SK-N-SH (cell line): ENCODE measurements at regions not wholly inside any gene's neighbourhood (a gene's known extent, or its start where the extent isn't known, plus 50 kb on each side); places are given as distances from the start of the nearest gene placed in this dataset.

Source experiments
- CTCF ChIA-PET: fragments of 300-600, 350-600 bp; formaldehyde crosslinking; extraction: SDS; loops from one replicate; lab custom pipeline; 2021; lab: Yijun Ruan, JAX
- POLR2A ChIA-PET: fragments of 350-600 bp; sonication (Branson Sonifier 250); formaldehyde crosslinking; extraction: SDS; loops from one replicate; lab custom pipeline; 2020; ENCODE audit warnings: antibody characterized with exemption, inconsistent platforms; lab: Yijun Ruan, JAX
- DNase-seq: peaks from one replicate; pipeline ENCODE4 v3.0.0; 2012
- H2AFZ ChIP-seq: fragments of 200-600 bp; sonication (generic); 2 replicates; pipeline ENCODE4 v1.8.1; 2016; ENCODE audit warnings: antibody characterized with exemption, mild to moderate bottlenecking, low read depth
- H3F3A ChIP-seq: fragments of 200-600 bp; sonication (generic); replicated peaks from 2 replicates; pipeline ENCODE3; 2016; ENCODE audit warnings: antibody characterized with exemption, mild to moderate bottlenecking; ENCODE audit not compliant: insufficient read depth
- H3K27ac ChIP-seq, 2 experiments: fragments of 200-500 bp in 1 of 2; fragments of 200-600 bp in 1 of 2; sonication (Bioruptor generic) in 1 of 2; sonication (generic), shearing (Covaris generic) in 1 of 2; 2 replicates each; pipeline versions ENCODE4 v1.5.1 to v1.6.1; 2014 to 2016; ENCODE audit warnings: low read depth in 2 of 2, inconsistent platforms in 1 of 2, low read length in 1 of 2, mild to moderate bottlenecking in 1 of 2, mixed read lengths in 1 of 2
- H3K27me3 ChIP-seq: fragments of 200-600 bp; sonication (generic), shearing (Covaris generic); 2 replicates; pipeline ENCODE4 v1.6.1; 2016; ENCODE audit warnings: mixed run types; ENCODE audit not compliant: insufficient read depth
- H3K36me3 ChIP-seq, 2 experiments: fragments of 200-500 bp in 1 of 2; fragments of 200-600 bp in 1 of 2; sonication (Bioruptor generic) in 1 of 2; sonication (generic) in 1 of 2; replicated peaks in 1 of 2; 2 replicates each; pipeline versions ENCODE3 to v1.5.1; 2014 to 2016; ENCODE audit warnings: low read length in 1 of 2, mild to moderate bottlenecking in 1 of 2; ENCODE audit not compliant: insufficient read depth in 2 of 2, control insufficient read depth in 1 of 2
- H3K4me1 ChIP-seq, 2 experiments: fragments of 200-500 bp in 1 of 2; fragments of 200-600 bp in 1 of 2; sonication (Bioruptor generic) in 1 of 2; sonication (generic), shearing (Covaris generic) in 1 of 2; 2 replicates each; pipeline versions ENCODE4 v1.5.1 to v1.6.1; 2014 to 2016; ENCODE audit warnings: low read depth in 1 of 2, low read length in 1 of 2, mixed run types in 1 of 2; ENCODE audit not compliant: insufficient read depth in 2 of 2, control insufficient read depth in 1 of 2
- H3K4me2 ChIP-seq: fragments of 200-600 bp; sonication (generic), shearing (Covaris generic); 2 replicates; pipeline ENCODE4 v1.6.1; 2017; ENCODE audit warnings: mixed run types
- H3K4me3 ChIP-seq, 2 experiments: fragments of 200-500 bp in 1 of 2; fragments of 200-600 bp in 1 of 2; sonication (Bioruptor generic) in 1 of 2; sonication (generic), shearing (Covaris generic) in 1 of 2; 2 replicates each; pipeline versions ENCODE4 v1.5.1 to v1.8.1; 2014 to 2016; ENCODE audit warnings: low read depth in 2 of 2, inconsistent platforms in 1 of 2, low read length in 1 of 2, mild to moderate bottlenecking in 1 of 2, mixed read lengths in 1 of 2, moderate library complexity in 1 of 2
- H3K79me2 ChIP-seq: fragments of 200-600 bp; sonication (generic); 2 replicates; pipeline ENCODE4 v1.8.1; 2017; ENCODE audit warnings: mild to moderate bottlenecking; ENCODE audit not compliant: insufficient read depth
- H3K9ac ChIP-seq: fragments of 200-600 bp; sonication (generic); 2 replicates; pipeline ENCODE4 v1.6.1; 2017; ENCODE audit warnings: mixed run types
- H3K9me2 ChIP-seq: fragments of 200-600 bp; sonication (generic); 2 replicates; pipeline ENCODE4 v1.6.1; 2017; ENCODE audit warnings: mixed run types
- H3K9me3 ChIP-seq: fragments of 200-600 bp; sonication (generic); 2 replicates; pipeline ENCODE4 v1.6.1; 2017; ENCODE audit warnings: mixed run types, mild to moderate bottlenecking, moderate library complexity
- H4K20me1 ChIP-seq: fragments of 200-600 bp; sonication (generic); 2 replicates; pipeline ENCODE4 v1.6.1; 2017; ENCODE audit warnings: mild to moderate bottlenecking, mixed run types; ENCODE audit not compliant: insufficient read depth
- CHD2 ChIP-seq: fragments of 150-350 bp; IDR thresholded peaks from 2 replicates; pipeline ENCODE4 v1.6.1; 2018; ENCODE audit warnings: low read length; ENCODE audit not compliant: partially characterized antibody
- ELF1 ChIP-seq: IDR thresholded peaks from 2 replicates; pipeline ENCODE4 v1.4.0; 2012
- EZH2phosphoT487 ChIP-seq: fragments of 200-600 bp; sonication (generic); IDR thresholded peaks from 2 replicates; pipeline ENCODE4 v1.6.1; 2017; ENCODE audit warnings: low read depth, mixed run types, mild to moderate bottlenecking, antibody characterized with exemption, moderate library complexity, borderline replicate concordance
- FOSL2 ChIP-seq: IDR thresholded peaks from 2 replicates; pipeline ENCODE4 v1.4.0; 2012; ENCODE audit warnings: low read depth, mild to moderate bottlenecking, moderate library complexity, borderline replicate concordance
- GATA2 ChIP-seq: sonication (generic); formaldehyde crosslinking; IDR thresholded peaks from 2 replicates; pipeline ENCODE4 v1.5.0; 2020; ENCODE audit warnings: mild to moderate bottlenecking, missing genetic modification reagents
- JUND ChIP-seq: IDR thresholded peaks from 2 replicates; pipeline ENCODE4 v1.4.0; 2012
- MAX ChIP-seq: IDR thresholded peaks from 2 replicates; pipeline ENCODE4 v1.4.0; 2012; ENCODE audit warnings: low read depth
- MEF2A ChIP-seq: IDR thresholded peaks from 2 replicates; pipeline ENCODE4 v1.4.0; 2012; ENCODE audit warnings: low read depth, borderline replicate concordance
- NFIC ChIP-seq: IDR thresholded peaks from 2 replicates; pipeline ENCODE4 v1.4.0; 2012; ENCODE audit warnings: borderline replicate concordance
- NRF1 ChIP-seq: IDR thresholded peaks from 2 replicates; pipeline ENCODE4 v1.6.1; 2012; ENCODE audit warnings: low read depth, mild to moderate bottlenecking, low read length
- RAD21 ChIP-seq: IDR thresholded peaks from 2 replicates; pipeline ENCODE4 v1.6.1; 2012; ENCODE audit warnings: mild to moderate bottlenecking, low read length
- REST ChIP-seq: IDR thresholded peaks from 2 replicates; pipeline ENCODE4 v1.6.1; 2012; ENCODE audit warnings: mild to moderate bottlenecking, low read depth, low read length, moderate library complexity
- RFX5 ChIP-seq: IDR thresholded peaks from 2 replicates; pipeline ENCODE4 v1.6.1; 2012; ENCODE audit warnings: mild to moderate bottlenecking, improper control_type of control experiment, low read length
- SMC3 ChIP-seq: IDR thresholded peaks from 2 replicates; pipeline ENCODE4 v1.6.1; 2012; ENCODE audit warnings: low read depth, low read length, improper control_type of control experiment
- TCF12 ChIP-seq: IDR thresholded peaks from 2 replicates; pipeline ENCODE4 v1.4.0; 2012
- USF2 ChIP-seq: fragments of 150-350 bp; IDR thresholded peaks from 2 replicates; pipeline ENCODE4 v1.6.1; 2017; ENCODE audit warnings: antibody characterized with exemption, low read length, low read depth, borderline replicate concordance
- YY1 ChIP-seq: IDR thresholded peaks from 2 replicates; pipeline ENCODE4 v1.4.0; 2012; ENCODE audit warnings: low read depth, mild to moderate bottlenecking
- ZBTB33 ChIP-seq: IDR thresholded peaks from 2 replicates; pipeline ENCODE4 v1.4.0; 2012; ENCODE audit warnings: low read depth, borderline replicate concordance
- whole genome bisulfite sequencing: methylation state at CpG from one replicate; pipeline ENCODE4 v1.1.6; 2017; ENCODE audit warnings: low lambda C conversion rate; 5-methylcytosine and 5-hydroxymethylcytosine counted together

- CTCF ChIA-PET: interaction anchor here (1.0 kb wide), 1 partner anchor 57 kb away, joined by 3 read pairs; no protein-coding TSS in a partner anchor
- TF ChIP-seq CHD2 (no peak), RFX5 (no peak), MAX (no peak), ELF1 (no peak), JUND (no peak), ZBTB33 (no peak), FOSL2 (no peak), RAD21 (no peak), YY1 (no peak), USF2 (no peak), EZH2phosphoT487 (no peak), SMC3 (no peak), REST (no peak), NRF1 (no peak), MEF2A (no peak), GATA2 (CRISPR knock-in tag) (no peak), TCF12 (no peak), NFIC (no peak)
- no peaks in the 10 kb centered on the region for H3K9me2 ChIP-seq
Observed at GRCh38 chr13:40126306-40127085, 471.0 kb downstream of the COG6 start.

More at GRCh38 chr13:40126306-40127085, 471.0 kb downstream of the COG6 start:
- DNase-seq: no peak
- Histone ChIP-seq H3F3A (no peaks in the 10 kb centered on the region), H3K4me2 (no peak overlapping the region), H2AFZ (no peak overlapping the region), H3K27me3 (no peaks in the 10 kb centered on the region), H3K9ac (no peak overlapping the region), H3K4me1 (no peaks in the 10 kb centered on the region), H3K79me2 (no peaks in the 10 kb centered on the region), H3K36me3 (no peaks in the 10 kb centered on the region), H3K9me3 (no peaks in the 10 kb centered on the region), H3K27ac (no peak overlapping the region), H3K4me3 (no peak overlapping the region), H4K20me1 (no peaks in the 10 kb centered on the region)
- WGBS: 87% methylated on average over 6 of the region's 7 CpGs
- POLR2A ChIA-PET: no interaction called here
